H9 (cell line): ENCODE measurements at regions not wholly inside any gene's neighbourhood (a gene's known extent, or its start where the extent isn't known, plus 50 kb on each side); places are given as distances from the start of the nearest gene placed in this dataset.

ENCODE experiments used
- DNase-seq: peaks from one replicate; pipeline ENCODE4 v3.0.0-alpha.2; 2017
- H2AFZ ChIP-seq: one replicate; pipeline ENCODE4 v1.6.1; 2013; ENCODE audit warnings: mild to moderate bottlenecking, low read length, control low read depth, moderate library complexity
- H2AK5ac ChIP-seq: 2 replicates; pipeline ENCODE4 v1.6.1; 2013; ENCODE audit warnings: low read length, control low read depth, mixed read lengths; ENCODE audit not compliant: insufficient read length
- H2BK120ac ChIP-seq: one replicate; pipeline ENCODE4 v1.6.1; 2013; ENCODE audit warnings: low read depth, mild to moderate bottlenecking, low read length, control low read depth, inconsistent platforms; ENCODE audit not compliant: poor library complexity, severe bottlenecking
- H2BK12ac ChIP-seq: 2 replicates; pipeline ENCODE4 v1.6.1; 2013; ENCODE audit warnings: low read length, control low read depth, mixed read lengths, low read depth; ENCODE audit not compliant: insufficient read length
- H2BK15ac ChIP-seq: 2 replicates; pipeline ENCODE4 v1.6.1; 2013; ENCODE audit warnings: low read depth, low read length, control low read depth
- H2BK20ac ChIP-seq: one replicate; pipeline ENCODE4 v1.6.1; 2013; ENCODE audit warnings: low read depth, mild to moderate bottlenecking, low read length, control low read depth, inconsistent platforms; ENCODE audit not compliant: poor library complexity, severe bottlenecking
- H2BK5ac ChIP-seq: 2 replicates; pipeline ENCODE4 v1.6.1; 2013; ENCODE audit warnings: low read length, control low read depth, mixed read lengths; ENCODE audit not compliant: insufficient read length
- H3K14ac ChIP-seq: 2 replicates; pipeline ENCODE4 v1.6.1; 2013; ENCODE audit warnings: low read length, control low read depth; ENCODE audit not compliant: insufficient read depth
- H3K18ac ChIP-seq: 2 replicates; pipeline ENCODE4 v1.6.1; 2013; ENCODE audit warnings: low read depth, mild to moderate bottlenecking, mixed read lengths, low read length, control low read depth; ENCODE audit not compliant: insufficient read length
- H3K23ac ChIP-seq: 2 replicates; pipeline ENCODE4 v1.6.1; 2013; ENCODE audit warnings: low read length, control low read depth, mixed read lengths, low read depth; ENCODE audit not compliant: insufficient read length
- H3K23me2 ChIP-seq: 2 replicates; pipeline ENCODE4 v1.6.1; 2013; ENCODE audit warnings: low read depth, mild to moderate bottlenecking, mixed read lengths, low read length, control low read depth; ENCODE audit not compliant: insufficient read length, poor library complexity, severe bottlenecking
- H3K27ac ChIP-seq: 2 replicates; pipeline ENCODE4 v1.5.1; 2013; ENCODE audit warnings: low read length, control low read depth, mixed read lengths, low read depth; ENCODE audit not compliant: insufficient read length
- H3K27me3 ChIP-seq: 2 replicates; pipeline ENCODE4 v1.6.1; 2013; ENCODE audit warnings: low read length, control low read depth, inconsistent platforms; ENCODE audit not compliant: insufficient read depth
- H3K4ac ChIP-seq: 2 replicates; pipeline ENCODE4 v1.6.1; 2013; ENCODE audit warnings: low read depth, mild to moderate bottlenecking, control low read depth, inconsistent platforms, low read length, moderate library complexity
- H3K4me1 ChIP-seq: 2 replicates; pipeline ENCODE4 v1.6.1; 2013; ENCODE audit warnings: low read length, control low read depth, inconsistent platforms; ENCODE audit not compliant: insufficient read depth
- H3K4me2 ChIP-seq: 2 replicates; pipeline ENCODE4 v1.6.1; 2013; ENCODE audit warnings: low read length, control low read depth, mixed read lengths; ENCODE audit not compliant: insufficient read length, insufficient read depth
- H3K56ac ChIP-seq: 2 replicates; pipeline ENCODE4 v1.6.1; 2013; ENCODE audit warnings: low read depth, mild to moderate bottlenecking, mixed read lengths, low read length, control low read depth; ENCODE audit not compliant: insufficient read length
- H3K79me1 ChIP-seq: 2 replicates; pipeline ENCODE4 v1.6.1; 2013; ENCODE audit warnings: low read depth, mild to moderate bottlenecking, moderate library complexity, low read length, control low read depth, inconsistent platforms; ENCODE audit not compliant: insufficient read depth, poor library complexity, severe bottlenecking
- H3K79me2 ChIP-seq: 2 replicates; pipeline ENCODE4 v1.6.1; 2013; ENCODE audit warnings: low read length, control low read depth, inconsistent platforms; ENCODE audit not compliant: insufficient read depth
- H3K9ac ChIP-seq: 2 replicates; pipeline ENCODE4 v1.6.1; 2013; ENCODE audit warnings: low read length, control low read depth, mixed read lengths; ENCODE audit not compliant: insufficient read length; ENCODE audit errors: extremely low read depth
- H3K9me3 ChIP-seq: one replicate; pipeline ENCODE4 v1.6.1; 2013; ENCODE audit warnings: low read depth, low read length, inconsistent platforms; ENCODE audit not compliant: control insufficient read depth
- H3T11ph ChIP-seq: one replicate; pipeline ENCODE4 v1.6.1; 2013; ENCODE audit warnings: mild to moderate bottlenecking, low read length, control low read depth, inconsistent platforms
- H4K20me1 ChIP-seq: one replicate; pipeline ENCODE4 v1.6.1; 2013; ENCODE audit not compliant: control insufficient read depth, insufficient read length, insufficient read depth
- H4K5ac ChIP-seq: 2 replicates; pipeline ENCODE4 v1.6.1; 2013; ENCODE audit warnings: low read depth, mild to moderate bottlenecking, mixed read lengths, low read length, control low read depth; ENCODE audit not compliant: insufficient read length
- H4K8ac ChIP-seq: replicated peaks from 2 replicates; pipeline ENCODE4 v1.6.1; 2013; ENCODE audit warnings: low read length, control low read depth, mixed read lengths, low read depth; ENCODE audit not compliant: insufficient read length
- H4K91ac ChIP-seq: 2 replicates; pipeline ENCODE4 v1.6.1; 2013; ENCODE audit warnings: low read depth, mild to moderate bottlenecking, moderate library complexity, mixed read lengths, low read length, control low read depth; ENCODE audit not compliant: insufficient read length
- H3K27ac Mint-ChIP-seq, 3 experiments: 2 replicates in 2 of 3; 3 replicates in 1 of 3; pipeline ENCODE4 v1.8.0; 2020 to 2021; ENCODE audit warnings: mixed read lengths in 3 of 3, mild to moderate bottlenecking in 1 of 3, moderate library complexity in 1 of 3
- H3K27me3 Mint-ChIP-seq: 2 replicates; pipeline ENCODE4 v1.8.0; 2021; ENCODE audit warnings: low read depth, mild to moderate bottlenecking, moderate library complexity, mixed read lengths
- H3K36me3 Mint-ChIP-seq, 3 experiments: 2 replicates in 2 of 3; 3 replicates in 1 of 3; pipeline ENCODE4 v1.8.0; 2020 to 2021; ENCODE audit warnings: low read depth in 3 of 3, mixed read lengths in 3 of 3; ENCODE audit not compliant: insufficient read depth in 1 of 3
- H3K4me1 Mint-ChIP-seq, 2 experiments: 2 replicates each; pipeline ENCODE4 v1.8.0; 2020; ENCODE audit warnings: mixed read lengths in 2 of 2
- H3K4me3 Mint-ChIP-seq, 2 experiments: 2 replicates in 1 of 2; 3 replicates in 1 of 2; pipeline ENCODE4 v1.8.0; 2020 to 2021; ENCODE audit warnings: mild to moderate bottlenecking in 2 of 2, mixed read lengths in 2 of 2, moderate library complexity in 1 of 2
- H3K9me3 Mint-ChIP-seq, 2 experiments: 2 replicates in 1 of 2; 3 replicates in 1 of 2; pipeline ENCODE4 v1.8.0; 2020; ENCODE audit warnings: mild to moderate bottlenecking in 2 of 2, mixed read lengths in 2 of 2, moderate library complexity in 1 of 2
- CTCF ChIP-seq: fragments of 200-600 bp; sonication (generic); conservative IDR thresholded peaks from 3 replicates; pipeline ENCODE4 v1.8.0; 2021; ENCODE audit warnings: antibody characterized with exemption, mild to moderate bottlenecking
- WGBS: extraction: QIAGEN DNeasy Blood & Tissue Kit; methylation state at CpG from one replicate; pipeline ENCODE4 v1.1.7; 2013; ENCODE audit warnings: missing lambda C conversion rate, low lambda C conversion rate, mixed read lengths; ENCODE audit not compliant: insufficient read length; ENCODE audit errors: extremely low coverage; 5-methylcytosine and 5-hydroxymethylcytosine counted together

- Histone ChIP-seq H2BK12ac (no peak overlapping the region), H3K18ac (no peak overlapping the region), H3K9ac (no peak overlapping the region), H2BK5ac (no peak overlapping the region), H2BK120ac (no peak overlapping the region), H2BK20ac (no peak overlapping the region), H2AFZ (no peak overlapping the region), H4K91ac (no peak overlapping the region), H3K4ac (no peak overlapping the region), H4K8ac (no peak overlapping the region), H3K79me2 (no peaks in the 10 kb centered on the region), H3K23me2 (no peaks in the 10 kb centered on the region), H2AK5ac (no peak overlapping the region), H3K4me2 (no peak overlapping the region), H3T11ph (no peak overlapping the region), H3K27me3 (no peaks in the 10 kb centered on the region), H4K20me1 (no peaks in the 10 kb centered on the region), H3K56ac (no peak overlapping the region), H3K14ac (no peak overlapping the region), H3K79me1 (no peaks in the 10 kb centered on the region), H4K5ac (no peak overlapping the region), H2BK15ac (no peak overlapping the region), H3K9me3 (no peaks in the 10 kb centered on the region), H3K4me1 (no peaks in the 10 kb centered on the region; the same call in 1 of the 2 replicates), H3K23ac (no peak overlapping the region), H3K27ac (no peak overlapping the region)
- no peak for TF ChIP-seq CTCF
- Mint-ChIP-seq H3K4me3 (no peak overlapping the region), H3K27ac (no peak overlapping the region), H3K36me3 (no peaks in the 10 kb centered on the region), H3K4me1 (no peaks in the 10 kb centered on the region), H3K27me3 (no peaks in the 10 kb centered on the region), H3K9me3 (no peaks in the 10 kb centered on the region)
- WGBS: no CpG with 5 or more reads among the region's 1 CpG
- no peak for DNase-seq
Observed at GRCh38 chr1:108314815-108315214, 70.9 kb upstream of the NBPF4 start.
